ENCODE measurements at regions not wholly inside any gene's neighbourhood (a gene's known extent, or its start where the extent isn't known, plus 50 kb on each side); places are given as distances from the start of the nearest gene placed in this dataset.
"Not testable (repeated sequence)": the region's sequence is repeated elsewhere in the genome, so short reads cannot be mapped to it uniquely, and the experiment has no call there.

DNA sequence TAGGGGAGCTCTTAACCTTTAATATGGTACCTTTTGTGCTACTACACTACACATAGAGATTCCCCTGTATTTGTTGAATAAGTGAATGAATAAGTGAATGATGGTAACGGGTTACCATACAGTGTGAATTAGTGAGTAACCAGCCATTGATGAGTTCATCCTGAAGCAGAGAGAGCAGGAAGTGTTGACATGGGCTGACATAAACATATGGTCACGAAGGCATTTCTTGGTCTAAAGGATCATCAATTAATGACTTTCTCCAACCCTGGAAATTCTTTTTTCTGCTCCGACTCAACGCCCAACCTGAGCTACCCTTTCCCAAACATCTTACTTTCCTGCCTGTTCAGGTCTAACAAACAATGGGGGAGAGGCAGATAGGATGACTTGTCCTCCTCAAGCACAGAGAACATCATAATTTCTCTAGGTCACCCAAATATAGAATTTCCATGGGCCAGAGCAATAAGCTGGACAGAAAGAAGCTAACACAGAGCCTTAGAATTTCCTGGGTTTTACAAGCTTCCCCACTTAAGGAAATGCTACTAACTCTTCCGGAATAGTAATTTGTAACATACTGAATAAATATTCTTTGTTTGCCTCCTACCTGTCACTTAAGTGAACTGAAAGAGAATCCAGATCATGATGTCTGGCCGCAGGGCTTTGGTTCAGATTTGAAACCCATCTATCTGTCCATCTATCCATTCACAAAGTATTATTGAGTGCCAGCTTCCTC, 114.7 kb upstream of the NGF start:
- DNase-seq = no peak

DNA sequence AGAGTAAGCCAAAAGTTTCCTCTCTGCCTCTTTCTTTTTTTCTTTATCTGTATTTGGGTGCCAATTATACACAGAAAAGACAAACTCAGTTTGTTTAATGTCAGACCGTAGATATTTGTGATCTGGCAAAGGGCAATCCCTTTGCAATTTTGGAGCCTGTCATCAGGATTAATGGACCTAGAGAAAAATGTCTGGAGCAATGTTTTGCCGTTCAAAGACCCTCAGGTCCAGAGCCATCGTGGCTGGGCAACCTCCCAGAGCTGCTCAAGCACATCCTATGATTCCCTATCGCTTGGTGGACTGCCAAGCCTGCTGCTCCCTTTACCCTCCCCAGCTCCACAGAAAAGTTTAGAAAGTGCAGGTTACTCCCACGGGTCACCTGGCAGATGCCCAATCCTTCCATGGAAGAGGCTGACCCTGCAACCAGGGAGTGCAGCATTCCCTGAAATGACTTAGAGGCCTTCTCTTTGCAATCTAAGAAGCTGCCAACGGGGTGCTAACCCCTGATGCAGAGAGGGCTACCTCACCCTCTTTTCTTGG, 112.5 kb upstream of the NGF start:
- DNase-seq = no peak

DNA sequence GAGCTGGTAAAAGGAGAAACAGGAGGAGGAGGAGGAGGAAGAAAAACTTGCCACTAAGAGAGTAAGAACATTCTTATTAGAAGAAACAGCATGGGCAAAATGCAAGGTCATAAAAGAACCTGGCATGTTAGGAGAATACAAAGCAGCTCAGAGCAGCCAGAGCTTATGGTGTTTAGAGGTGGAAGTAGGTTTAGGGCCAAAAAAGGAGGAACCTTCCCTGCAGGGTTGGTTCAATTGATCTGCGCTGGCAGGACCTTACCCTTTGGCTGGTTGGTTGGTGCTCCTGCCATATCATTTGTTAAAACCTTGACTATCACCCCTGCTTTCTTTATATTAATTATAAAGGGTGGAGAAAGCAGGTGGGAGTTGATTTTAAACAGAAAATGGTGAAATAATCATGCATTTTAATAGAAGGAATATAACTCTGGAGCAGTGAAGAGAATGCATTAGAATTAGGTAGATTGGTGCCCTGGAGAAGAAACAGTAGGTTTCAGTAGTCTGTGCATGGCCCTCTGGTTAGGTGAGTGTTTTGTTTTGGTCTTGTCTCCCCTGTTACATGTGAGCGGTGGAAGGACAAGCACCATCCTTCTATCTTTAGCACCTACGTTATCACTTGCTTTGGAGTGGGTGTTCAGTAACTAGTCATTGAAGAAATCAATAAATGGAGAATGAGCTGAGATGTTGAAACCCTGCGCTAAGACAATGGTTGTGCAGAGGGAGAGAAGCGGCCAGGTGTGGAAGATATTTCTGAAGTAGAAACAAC, 110.4 kb upstream of the NGF start:
- no peak for DNase-seq

DNA sequence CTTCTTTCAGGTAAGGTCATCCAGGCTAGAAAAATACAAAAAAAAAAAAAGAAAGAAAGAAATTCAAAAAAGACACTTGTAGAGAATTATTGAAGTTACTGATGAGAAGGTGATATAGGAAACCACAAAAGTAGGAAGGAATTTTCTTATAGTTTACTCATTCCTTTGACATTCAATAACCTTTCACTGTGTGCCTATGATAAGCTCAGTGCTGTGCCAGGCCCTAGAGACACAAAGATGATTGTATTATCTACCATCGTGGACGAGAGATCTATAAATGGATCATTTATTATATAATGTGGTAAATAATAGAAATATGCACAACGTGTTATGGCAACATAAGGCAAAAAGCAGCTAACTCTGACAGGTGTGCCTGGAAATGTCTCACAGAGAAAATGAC, 109.6 kb upstream of the NGF start:
- no peak for DNase-seq

DNA sequence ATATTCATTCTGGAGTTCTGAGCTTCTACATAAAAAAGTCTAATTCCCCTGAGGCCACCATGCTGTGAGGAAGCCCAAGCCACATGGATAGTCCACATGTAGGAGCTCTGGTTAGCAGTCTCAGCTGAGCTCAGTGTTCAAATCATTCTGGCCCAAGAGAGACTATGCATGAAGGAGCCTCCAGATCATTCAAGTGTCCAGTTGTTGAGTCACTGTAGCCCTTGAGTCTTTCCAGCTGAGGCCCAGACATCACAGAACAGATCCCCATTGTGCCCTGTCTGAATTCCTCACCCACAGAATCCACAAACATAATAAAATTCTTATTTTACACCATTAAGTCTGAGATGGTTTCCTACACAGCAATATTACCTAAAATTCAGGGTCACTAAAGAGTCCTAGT, 107.0 kb upstream of the NGF start:
- no peak for DNase-seq

DNA sequence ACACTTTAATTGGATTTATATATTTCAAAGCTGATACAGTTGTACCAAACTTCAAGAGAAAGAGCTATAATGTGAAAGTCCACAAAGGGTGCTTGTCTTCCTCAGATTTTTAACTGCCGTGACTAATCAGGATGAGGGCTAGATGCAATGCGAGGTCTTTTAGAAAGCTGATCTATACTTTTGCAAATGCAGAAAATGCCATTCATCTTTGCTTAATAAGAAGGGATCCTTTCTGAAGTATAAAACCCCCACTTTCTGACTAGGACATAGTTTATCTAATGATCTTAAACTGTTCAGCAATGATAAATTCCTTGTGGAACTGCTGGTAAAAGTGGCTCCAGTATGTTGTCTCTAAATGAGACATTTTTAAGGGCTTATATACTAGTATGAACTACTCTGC, 102.7 kb upstream of the NGF start:
- no peak for DNase-seq

DNA sequence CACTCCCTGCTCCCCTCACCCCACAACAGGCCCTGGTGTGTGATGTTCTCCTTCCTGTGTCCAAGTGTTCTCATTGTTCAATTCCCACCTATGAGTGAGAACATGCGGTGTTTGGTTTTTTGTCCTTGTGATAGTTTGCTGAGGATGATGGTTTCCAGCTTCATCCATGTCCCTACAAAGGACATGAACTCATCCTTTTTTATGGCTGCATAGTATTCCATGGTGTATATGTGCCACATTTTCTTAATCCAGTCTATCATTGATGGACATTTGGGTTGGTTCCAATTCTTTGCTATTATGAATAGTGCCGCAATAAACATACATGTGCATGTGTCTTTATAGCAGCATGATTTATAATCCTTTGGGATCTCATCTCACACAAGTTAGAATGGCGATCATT, 101.5 kb upstream of the NGF start:
- not testable (repeated sequence) for DNase-seq

DNA sequence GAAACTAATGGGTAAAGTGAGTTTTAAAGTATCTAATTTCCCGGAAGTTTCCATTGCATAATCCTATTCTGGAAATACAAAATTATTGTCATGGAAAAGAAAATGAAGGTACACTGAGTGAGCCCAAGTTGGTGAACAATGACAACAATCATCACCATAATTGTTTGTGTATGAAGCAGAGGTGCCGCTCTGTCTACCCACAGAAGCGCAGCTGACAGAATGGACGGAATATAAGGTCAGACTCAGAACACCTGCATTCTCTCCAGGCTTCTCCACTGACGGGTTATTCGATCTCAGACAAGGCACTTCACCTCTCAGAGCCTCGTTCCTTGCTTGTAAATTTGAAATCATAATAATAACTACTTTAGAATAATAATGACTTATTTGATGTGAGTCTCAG, 99.1 kb upstream of the NGF start:
- DNase-seq = peak; percentile 85

DNA sequence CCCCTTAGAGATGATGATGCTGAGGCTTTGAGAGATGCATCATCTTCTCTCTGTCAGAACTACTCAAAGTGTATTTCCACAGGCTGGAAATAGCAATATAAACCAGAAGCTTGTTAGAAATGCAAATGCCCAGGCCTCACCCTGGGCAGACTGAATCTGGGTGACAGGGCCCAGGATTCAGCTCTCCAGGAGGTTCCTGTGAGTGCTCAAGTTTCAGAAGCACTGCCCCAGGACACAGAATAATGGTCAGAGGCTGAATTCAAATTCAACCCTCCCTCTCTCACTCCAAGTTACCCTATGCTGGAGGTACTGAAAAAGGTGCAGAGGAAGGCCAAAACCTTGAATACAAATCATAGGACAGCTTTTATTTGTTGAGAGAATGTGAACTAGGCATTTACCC, 98.5 kb upstream of the NGF start:
- DNase-seq = no peak

DNA sequence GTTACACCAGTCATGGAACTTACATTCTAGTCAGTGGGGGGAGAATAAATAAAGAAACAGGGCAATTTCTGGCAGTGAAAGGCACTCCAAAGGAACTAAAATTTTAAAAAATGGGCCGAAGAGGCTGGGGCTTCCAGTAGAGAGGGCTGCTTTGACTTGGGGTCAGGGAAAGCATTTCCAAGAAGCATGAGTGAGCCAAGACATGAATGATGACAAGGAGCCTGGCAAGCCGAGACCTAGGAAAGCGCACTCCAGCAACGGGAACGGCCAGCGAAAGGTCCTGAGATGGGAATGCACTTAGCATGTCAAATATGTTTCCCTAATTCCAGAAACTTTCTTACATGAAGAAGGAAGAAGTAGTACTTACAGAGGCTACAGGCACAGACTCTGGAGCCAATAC, 95.4 kb upstream of the NGF start:
- DNase-seq = no peak

DNA sequence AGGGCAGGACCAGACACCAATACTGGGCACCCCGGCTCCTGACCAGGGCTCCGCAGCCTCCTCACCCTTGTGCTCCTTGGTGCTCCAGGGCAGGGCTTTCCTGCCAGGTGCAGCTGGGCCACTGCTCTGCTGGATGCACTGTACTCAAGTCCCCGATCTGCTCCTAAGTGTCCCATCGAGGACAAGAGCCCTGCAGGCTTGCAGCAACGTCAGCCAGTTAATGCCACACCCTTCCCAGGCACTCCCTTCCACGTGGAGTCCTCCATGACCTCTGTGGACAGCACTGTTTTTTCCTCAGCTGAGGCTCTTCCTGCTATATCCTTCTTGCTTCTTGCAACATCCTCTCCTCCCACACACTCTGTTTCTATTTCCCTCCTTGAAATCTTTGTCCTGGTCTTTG, 94.0 kb upstream of the NGF start:
- no peak for DNase-seq

DNA sequence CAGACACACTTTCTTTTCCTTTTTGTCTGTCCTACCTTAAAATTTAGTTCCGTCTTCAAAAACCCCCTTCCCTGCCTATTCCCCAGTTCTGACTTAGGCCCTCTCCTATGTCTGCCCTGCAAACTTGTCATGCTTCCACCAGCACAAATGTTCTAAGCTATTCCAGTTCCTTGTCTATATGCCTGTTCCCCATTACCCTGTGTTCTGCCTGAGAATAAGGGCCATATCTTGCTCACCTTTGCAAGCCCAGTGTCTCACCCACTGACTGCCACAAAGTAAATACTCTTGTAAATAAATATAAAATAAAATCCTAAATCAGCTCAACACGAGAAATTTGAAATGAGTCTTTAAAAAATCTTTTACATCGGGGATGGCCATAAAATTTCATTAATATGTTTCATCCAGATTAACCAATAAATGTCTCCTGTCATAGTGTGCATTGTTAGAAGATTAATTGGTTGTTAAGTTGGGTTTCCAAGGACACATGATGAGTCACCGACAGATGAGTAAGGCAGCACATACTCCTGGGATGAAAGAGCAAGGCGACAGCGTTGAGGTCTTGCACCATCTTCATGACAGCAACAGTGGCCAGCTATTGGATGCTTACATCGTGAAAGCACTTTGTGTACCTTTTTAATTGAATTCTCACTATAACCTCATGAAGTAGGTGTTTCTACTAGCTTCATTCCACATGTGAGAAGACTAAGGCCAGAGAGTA, 92.6 kb upstream of the NGF start:
- peak; percentile 26 for DNase-seq

DNA sequence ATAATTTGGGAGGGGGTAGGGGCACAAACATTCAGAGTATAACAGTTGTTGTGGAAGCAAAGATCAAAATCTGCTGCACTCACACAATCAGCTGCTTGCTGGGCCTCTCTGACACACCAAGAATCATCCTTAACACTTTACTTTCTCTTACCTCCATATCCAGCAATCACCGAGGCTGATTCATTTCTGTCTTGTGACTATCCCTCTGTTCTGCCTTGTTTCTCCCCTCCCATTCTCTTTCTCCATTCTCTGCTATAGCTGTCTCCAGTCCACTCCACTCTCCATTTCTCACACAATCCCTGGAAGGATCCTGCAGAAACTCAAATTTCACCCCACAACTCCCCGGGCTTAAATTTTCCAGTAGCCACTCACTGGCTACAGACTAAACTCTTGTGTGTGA, 91.8 kb upstream of the NGF start:
- no peak for DNase-seq

DNA sequence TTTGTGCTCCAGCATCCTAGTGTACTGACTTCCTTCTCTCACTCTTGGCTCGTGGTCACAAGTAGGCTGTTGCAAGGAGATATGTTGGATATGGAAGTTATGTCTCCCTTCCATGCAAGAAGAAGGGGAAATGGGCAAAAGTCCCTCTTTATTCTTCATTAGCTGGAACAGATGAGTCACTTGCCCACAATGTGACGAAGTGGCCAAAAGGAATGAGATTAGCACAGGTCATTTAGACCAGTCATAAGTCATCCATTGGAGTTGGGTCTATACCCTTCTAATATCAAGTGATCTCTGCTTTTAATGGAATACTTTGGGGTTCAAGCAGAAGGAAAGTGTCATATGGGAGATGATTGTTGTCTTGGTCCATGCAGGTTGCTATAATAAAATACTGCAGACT, 91.2 kb upstream of the NGF start:
- DNase-seq = no peak

DNA sequence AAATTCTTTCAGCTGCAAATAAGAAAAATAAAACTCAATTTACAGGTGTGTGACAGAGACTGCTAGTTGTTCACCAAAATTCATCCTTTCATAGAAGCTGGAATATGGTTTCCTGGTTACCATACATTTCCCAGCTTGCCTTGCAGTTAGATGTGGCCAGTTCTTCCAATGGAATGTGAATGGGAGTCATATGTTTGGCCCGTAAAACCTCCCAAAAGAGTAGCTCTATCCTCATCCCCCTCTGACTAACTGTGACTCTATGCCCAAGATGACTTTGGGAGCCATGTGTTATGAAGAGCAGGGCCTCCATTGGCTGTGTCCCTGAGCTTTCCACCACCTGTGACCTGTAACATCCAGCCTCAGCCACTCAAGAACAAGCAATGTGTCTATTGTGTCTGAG, 90.6 kb upstream of the NGF start:
- DNase-seq = no peak

DNA sequence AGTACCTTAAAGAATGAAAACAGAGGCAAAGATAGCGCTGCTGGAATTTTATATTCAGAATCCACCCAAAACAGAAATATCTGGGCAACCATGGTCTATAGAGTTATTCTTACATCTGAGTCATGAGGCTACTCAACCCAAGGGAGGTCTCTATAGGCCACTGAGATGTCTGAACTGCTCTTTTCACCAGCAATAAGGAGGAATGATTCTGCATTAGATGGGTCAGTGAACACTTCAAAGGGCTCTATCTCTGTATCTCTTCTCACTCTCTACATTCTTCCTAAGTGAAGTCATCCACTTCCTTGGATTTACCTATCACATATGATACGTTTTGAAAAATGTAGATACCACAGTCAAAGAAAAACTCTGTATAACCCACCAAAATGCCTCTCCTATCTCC, 90.2 kb upstream of the NGF start:
- no peak for DNase-seq

DNA sequence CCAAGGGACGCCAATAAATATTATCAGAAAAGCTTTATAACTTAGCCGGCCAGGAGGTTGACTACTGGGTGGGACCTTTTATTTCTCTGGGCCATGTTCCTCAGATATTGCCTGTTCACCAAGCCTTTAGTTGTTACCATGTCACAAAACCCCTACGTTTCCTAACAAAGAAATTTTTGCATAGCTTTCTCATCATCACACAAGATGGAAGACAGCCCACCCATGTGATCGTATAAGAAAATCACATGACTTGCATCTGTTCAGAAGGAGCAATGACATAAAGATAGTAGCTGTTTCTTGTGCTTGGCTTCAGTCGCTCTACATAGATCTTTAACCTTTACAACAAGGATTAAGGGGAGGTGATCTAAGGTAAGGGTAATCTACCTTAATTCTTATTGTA, 88.9 kb upstream of the NGF start:
- no peak for DNase-seq

DNA sequence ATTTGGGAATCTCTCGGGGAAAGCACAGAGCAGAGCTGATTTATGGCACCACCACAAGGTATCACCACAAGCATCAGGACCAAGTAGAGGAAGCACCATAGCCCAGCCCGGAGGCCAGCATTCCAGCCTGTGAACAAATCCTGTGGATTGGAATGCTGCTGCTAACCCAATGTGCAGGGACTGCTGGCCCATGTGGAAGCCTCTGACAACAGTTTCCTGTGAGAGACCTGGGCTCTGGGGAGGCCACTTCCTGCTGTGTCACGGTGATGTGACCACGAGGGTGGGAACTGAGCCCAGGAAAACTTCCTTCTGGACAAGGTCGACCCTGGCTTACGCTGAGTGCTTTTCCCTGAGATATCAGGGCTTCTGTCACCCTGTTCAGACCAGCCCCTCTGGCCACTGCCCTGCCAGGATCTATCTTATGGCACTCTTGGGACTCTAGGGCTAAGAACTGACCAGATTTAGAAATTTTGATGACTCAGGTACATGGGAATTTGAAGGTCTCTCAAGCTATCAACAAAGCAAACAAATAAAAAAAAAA, 88.3 kb upstream of the NGF start:
- DNase-seq = no peak

DNA sequence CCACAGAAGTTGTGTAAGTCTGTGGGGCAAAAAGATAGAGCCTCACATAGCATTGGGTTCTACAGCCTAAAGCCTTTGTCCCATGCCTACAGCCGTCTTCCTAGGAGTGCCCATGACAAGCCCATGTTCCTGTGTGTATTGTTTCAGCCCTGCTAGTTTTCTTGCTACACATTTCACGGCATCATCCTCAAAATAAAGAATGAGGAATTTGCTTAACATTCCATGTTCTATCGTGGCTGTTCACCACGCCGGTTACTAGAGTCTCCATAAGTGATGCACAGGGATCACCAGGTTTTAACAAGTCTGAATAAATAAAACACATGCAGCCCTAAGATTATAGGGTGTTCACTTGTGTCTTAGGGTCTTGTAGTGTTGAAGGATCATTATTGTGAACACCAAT, 87.4 kb upstream of the NGF start:
- no peak for DNase-seq

DNA sequence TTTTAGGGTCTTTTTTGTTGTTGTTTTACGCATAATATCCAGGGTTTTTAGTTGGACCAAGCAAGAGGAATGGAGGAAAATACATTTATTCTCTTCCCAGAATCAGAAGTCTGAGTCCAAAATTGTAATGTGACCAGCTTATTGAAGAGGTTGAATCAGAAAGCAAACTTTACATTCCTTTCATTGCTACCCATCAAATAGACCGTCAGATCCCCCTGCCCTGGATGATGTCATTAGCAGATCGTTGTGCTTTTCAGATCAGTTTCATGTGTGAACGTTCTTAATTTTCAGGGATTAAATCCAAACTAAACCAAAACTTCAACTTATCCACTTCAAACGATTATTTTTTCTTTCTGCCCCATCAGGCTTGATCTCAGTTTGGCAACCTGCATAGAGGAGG, 85.7 kb upstream of the NGF start:
- DNase-seq = no peak

DNA sequence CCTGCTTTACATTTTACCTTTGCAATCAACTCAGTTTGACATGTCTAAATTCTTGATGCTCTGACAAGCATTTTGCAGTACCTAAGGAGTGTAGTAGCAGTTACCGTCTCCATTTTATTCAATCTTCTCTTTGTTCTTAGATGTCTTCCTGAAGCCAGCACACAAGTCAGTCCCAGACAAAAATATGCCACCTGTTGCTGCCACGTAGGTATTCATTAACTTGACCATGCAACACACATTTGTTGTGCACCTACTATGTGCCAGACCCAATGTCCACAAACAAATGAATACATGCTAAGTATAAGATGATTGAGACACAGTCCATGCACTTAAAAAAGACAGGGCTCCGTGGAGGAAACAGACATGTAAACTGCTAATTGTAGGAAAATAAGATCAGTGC, 81.5 kb upstream of the NGF start:
- no peak for DNase-seq

DNA sequence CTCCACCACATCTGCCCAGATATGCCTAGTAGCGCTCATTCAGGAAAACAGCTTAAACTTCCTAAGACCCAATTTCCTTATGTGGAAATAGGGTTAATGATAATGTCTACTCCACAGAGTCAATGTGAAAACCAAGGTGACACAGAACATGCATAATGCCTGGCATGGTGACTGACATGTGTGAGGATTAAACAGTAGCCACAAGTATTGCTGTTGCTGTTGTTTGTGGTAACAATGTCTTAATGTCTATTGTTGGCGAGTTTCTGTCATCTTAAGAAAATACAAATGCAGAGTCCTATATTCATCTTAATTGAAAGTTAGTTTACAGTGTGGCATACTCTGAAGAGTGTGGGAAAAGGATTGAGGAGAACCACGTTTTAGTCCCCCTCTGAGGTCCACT, 75.6 kb upstream of the NGF start:
- DNase-seq = no peak

DNA sequence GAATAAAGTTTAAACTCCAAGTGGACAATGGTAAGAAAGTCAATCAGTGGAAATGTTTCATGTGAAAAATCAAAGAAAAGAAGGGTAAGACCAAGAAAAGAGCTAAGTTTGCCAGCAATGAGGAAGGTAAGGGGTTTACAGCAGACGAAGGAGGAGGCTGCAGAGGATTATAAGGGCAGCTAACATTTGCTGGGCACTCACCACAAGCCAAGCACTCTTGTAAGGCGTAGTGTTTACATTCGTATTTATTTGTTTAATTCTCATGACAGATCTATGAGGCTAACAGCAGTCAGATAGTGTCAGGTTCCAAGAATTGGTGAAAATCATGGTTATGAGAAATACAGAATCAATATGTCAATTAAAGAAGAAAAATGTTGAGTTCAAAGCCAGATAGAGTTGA, 75.2 kb upstream of the NGF start:
- DNase-seq = no peak

DNA sequence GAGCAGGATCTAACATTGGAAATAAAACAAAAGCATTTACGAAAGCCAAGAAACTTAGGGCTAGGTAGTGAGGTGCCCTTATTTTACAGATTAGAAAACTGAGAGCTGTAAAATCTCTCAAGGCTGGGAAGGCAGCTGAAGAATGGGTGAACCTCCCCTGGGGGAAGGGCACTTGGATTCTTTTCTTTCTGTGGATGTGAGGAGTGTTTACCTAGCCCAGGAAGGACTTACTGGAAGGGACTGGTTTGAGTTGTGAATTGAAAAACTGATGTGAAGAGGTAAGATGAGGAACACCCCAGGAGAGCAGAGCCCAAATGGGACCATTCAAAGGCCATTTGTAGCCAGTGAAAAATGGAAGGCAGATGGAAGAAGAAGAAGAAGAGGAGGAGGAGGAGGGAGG, 74.7 kb upstream of the NGF start:
- no peak for DNase-seq

All from NCI-H748 treated with DMSO at 0.1 percent for 48 hours (cell line).